H1 (cell line): ENCODE measurements at regions not wholly inside any gene's neighbourhood (a gene's known extent, or its start where the extent isn't known, plus 50 kb on each side); places are given as distances from the start of the nearest gene placed in this dataset.

ENCODE experiments used
- CHD7 ChIP-seq: fragments of 300-600 bp; sonication (generic); IDR thresholded peaks from 2 replicates; pipeline ENCODE4 v1.7.1; 2012; ENCODE audit warnings: low read length, moderate library complexity, mild to moderate bottlenecking, inconsistent platforms; ENCODE audit not compliant: insufficient replicate concordance
- EZH2 ChIP-seq: fragments of 200-600 bp; sonication (generic); IDR thresholded peaks from 2 replicates; pipeline ENCODE4 v1.7.1; 2012; ENCODE audit warnings: low read depth, mild to moderate bottlenecking, moderate library complexity, low read length, inconsistent platforms; ENCODE audit not compliant: severe bottlenecking
- HDAC6 ChIP-seq: IDR thresholded peaks from one replicate; pipeline ENCODE4 v1.7.1; 2012; ENCODE audit warnings: low read depth, mild to moderate bottlenecking, inconsistent platforms, low read length, moderate library complexity
- TAF1 ChIP-seq: IDR thresholded peaks from 2 replicates; pipeline ENCODE4 v1.6.1; 2011; ENCODE audit warnings: mild to moderate bottlenecking, low read depth, low read length
- ZNF274 ChIP-seq: IDR thresholded peaks from 2 replicates; pipeline ENCODE4 v1.7.0; 2012; ENCODE audit warnings: low read length, borderline replicate concordance; ENCODE audit errors: extremely low read depth

GRCh38 chrX:28189011-28189410 lies 207.8 kb upstream of the DCAF8L1 start (continued):
- TF ChIP-seq CHD7 (no peak), EZH2 (no peak), ZNF274 (no peak), TAF1 (no peak), HDAC6 (no peak)
